Skeletal muscle satellite cell (primary cell): ENCODE measurements at regions not wholly inside any gene's neighbourhood (a gene's known extent, or its start where the extent isn't known, plus 50 kb on each side); places are given as distances from the start of the nearest gene placed in this dataset.

Source experiments
- H3K27me3 ChIP-seq: 2 replicates; pipeline ENCODE4 v1.7.0; 2013; ENCODE audit warnings: low read length; ENCODE audit not compliant: control insufficient read depth, insufficient read depth
- H3K36me3 ChIP-seq: 2 replicates; pipeline ENCODE4 v1.7.0; 2013; ENCODE audit warnings: mild to moderate bottlenecking, control low read depth, low read length; ENCODE audit not compliant: insufficient read depth
- H3K4me1 ChIP-seq: 2 replicates; pipeline ENCODE4 v1.7.0; 2013; ENCODE audit warnings: low read length; ENCODE audit not compliant: control insufficient read depth, insufficient read depth
- H3K4me2 ChIP-seq: 2 replicates; pipeline ENCODE4 v1.7.0; 2013; ENCODE audit warnings: mild to moderate bottlenecking, low read length
- H3K4me3 ChIP-seq: 2 replicates; pipeline ENCODE4 v1.7.0; 2013; ENCODE audit warnings: low read length
- H3K9ac ChIP-seq: 2 replicates; pipeline ENCODE4 v1.7.0; 2013; ENCODE audit warnings: mild to moderate bottlenecking, low read depth, low read length, moderate library complexity
- H3K9me3 ChIP-seq: replicated peaks from 2 replicates; pipeline ENCODE4 v1.7.0; 2013; ENCODE audit warnings: mild to moderate bottlenecking, control low read depth, low read length

DNA sequence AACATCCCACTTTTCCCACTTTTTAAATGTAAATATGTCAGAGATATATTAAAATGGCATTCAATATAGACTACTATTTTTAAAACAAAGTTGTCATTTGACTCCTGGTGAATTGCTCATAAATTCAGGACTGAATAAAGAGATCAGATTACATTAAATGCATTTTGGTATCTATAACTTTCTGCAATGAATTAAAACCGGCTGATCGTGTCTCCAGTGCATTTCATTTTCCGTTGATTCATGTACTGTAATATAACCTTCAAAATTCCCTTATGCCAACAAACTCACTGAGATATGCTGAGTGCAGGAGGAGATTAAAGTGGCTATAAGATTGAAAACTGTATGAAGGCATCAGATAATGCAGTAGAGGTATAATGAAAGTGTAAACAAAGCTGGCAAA is 361.1 kb upstream of the CDIN1 start:
- Histone ChIP-seq H3K36me3 (no peaks in the 10 kb centered on the region), H3K4me2 (no peak overlapping the region), H3K4me3 (no peak overlapping the region), H3K27me3 (no peaks in the 10 kb centered on the region), H3K4me1 (no peaks in the 10 kb centered on the region), H3K9me3 (no peaks in the 10 kb centered on the region), H3K9ac (no peak overlapping the region)

GRCh38 chr15:36218991-36219390 is 360.4 kb upstream of the CDIN1 start:
- no peak overlapping the region for H3K4me2 ChIP-seq
- no peaks in the 10 kb centered on the region for H3K9me3 ChIP-seq
- H3K36me3 ChIP-seq, result no peaks in the 10 kb centered on the region
- H3K4me3 ChIP-seq, result no peak overlapping the region
- H3K4me1 ChIP-seq, result no peaks in the 10 kb centered on the region
- H3K27me3 ChIP-seq, result no peaks in the 10 kb centered on the region
- H3K9ac ChIP-seq, result no peak overlapping the region

GRCh38 chr15:36221992-36222391 is 357.4 kb upstream of the CDIN1 start:
- Histone ChIP-seq H3K4me3 (no peak overlapping the region), H3K36me3 (no peaks in the 10 kb centered on the region), H3K9me3 (no peaks in the 10 kb centered on the region), H3K9ac (no peak overlapping the region), H3K4me2 (no peak overlapping the region), H3K4me1 (no peaks in the 10 kb centered on the region), H3K27me3 (no peaks in the 10 kb centered on the region)

DNA sequence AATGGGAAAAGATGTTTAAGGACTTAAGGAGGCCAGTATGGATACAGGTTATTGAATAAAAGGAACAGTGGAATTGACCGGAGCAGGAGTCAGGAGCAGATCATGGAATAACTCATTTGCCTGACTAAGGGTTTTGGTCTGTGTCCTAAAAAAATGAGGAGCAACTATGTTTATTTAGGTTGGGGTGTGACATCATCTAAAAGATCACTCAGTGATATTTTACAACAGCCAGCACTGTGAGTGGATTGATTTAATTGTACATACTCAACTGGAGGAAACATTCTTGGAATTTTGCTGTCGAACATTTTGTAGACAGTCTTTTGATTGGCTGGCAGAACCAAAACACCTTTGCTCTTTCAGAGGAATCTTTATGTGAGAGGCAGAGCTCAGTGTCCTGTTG is 348.6 kb upstream of the CDIN1 start:
- no peaks in the 10 kb centered on the region for H3K36me3 ChIP-seq
- H3K27me3 ChIP-seq, result no peaks in the 10 kb centered on the region
- no peaks in the 10 kb centered on the region for H3K9me3 ChIP-seq
- no peak overlapping the region for H3K9ac ChIP-seq
- H3K4me3 ChIP-seq, result no peak overlapping the region
- H3K4me1 ChIP-seq, result no peaks in the 10 kb centered on the region
- no peak overlapping the region for H3K4me2 ChIP-seq

DNA sequence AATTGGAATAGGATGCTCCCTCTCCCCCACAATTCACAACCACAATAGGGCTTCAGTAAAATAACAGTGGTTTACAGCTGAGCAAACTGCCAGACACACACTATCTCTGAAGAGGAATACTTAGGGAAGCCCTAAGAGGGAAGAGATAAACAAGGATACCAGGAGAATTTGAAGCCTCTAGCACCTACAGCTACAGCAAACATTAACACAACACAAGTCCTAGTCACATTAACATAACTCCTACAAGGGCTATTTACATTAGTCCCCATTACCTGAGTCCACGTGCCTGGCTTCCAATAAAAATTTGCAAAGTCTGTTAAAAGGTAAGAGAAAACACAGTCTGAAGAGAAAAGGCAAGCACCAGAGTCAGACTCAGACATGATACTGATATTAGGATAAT is 346.9 kb upstream of the CDIN1 start:
- H3K36me3 ChIP-seq, result no peaks in the 10 kb centered on the region
- no peak overlapping the region for H3K4me2 ChIP-seq
- H3K4me1 ChIP-seq, result no peaks in the 10 kb centered on the region
- no peak overlapping the region for H3K4me3 ChIP-seq
- H3K9me3 ChIP-seq, result no peaks in the 10 kb centered on the region
- H3K27me3 ChIP-seq, result no peaks in the 10 kb centered on the region
- no peak overlapping the region for H3K9ac ChIP-seq

- Histone ChIP-seq H3K4me3 (no peak overlapping the region), H3K27me3 (no peaks in the 10 kb centered on the region), H3K9me3 (no peaks in the 10 kb centered on the region), H3K9ac (no peak overlapping the region), H3K36me3 (no peaks in the 10 kb centered on the region), H3K4me2 (no peak overlapping the region), H3K4me1 (no peaks in the 10 kb centered on the region)
These were observed 344.7 kb upstream of the CDIN1 start for GRCh38 chr15:36234743-36235142.

GRCh38 chr15:36235173-36235572 is 344.3 kb upstream of the CDIN1 start:
- Histone ChIP-seq H3K9ac (no peak overlapping the region), H3K4me1 (no peaks in the 10 kb centered on the region), H3K9me3 (no peaks in the 10 kb centered on the region)

DNA sequence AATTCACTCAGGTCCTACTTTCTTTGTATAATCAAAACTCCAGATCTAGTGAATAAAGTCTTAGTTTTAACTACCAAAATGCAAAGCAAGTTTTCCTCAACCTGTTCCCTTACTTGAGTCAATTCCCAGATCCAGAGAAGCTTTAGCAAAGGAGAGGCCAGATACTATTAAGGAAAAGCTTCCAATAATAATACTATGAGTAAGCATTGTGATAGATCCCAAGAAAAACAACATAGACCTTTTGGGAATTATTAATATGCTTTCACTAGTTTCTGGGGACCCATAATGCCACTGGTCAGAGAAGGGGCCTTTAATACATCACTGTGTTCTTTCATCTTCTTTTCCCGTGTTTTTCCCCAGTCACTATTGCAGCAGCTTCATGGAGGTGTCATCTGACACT is 339.9 kb upstream of the CDIN1 start:
- H3K4me3 ChIP-seq, result no peak overlapping the region
- no peaks in the 10 kb centered on the region for H3K4me1 ChIP-seq
- no peaks in the 10 kb centered on the region for H3K27me3 ChIP-seq

More at GRCh38 chr15:36235173-36235572, 344.3 kb upstream of the CDIN1 start:
- H3K4me2 ChIP-seq, result no peak overlapping the region
- H3K27me3 ChIP-seq, result no peaks in the 10 kb centered on the region
- no peak overlapping the region for H3K4me3 ChIP-seq
- H3K36me3 ChIP-seq, result no peaks in the 10 kb centered on the region

GRCh38 chr15:36251450-36251849 is 328.0 kb upstream of the CDIN1 start:
- Histone ChIP-seq H3K4me1 (no peaks in the 10 kb centered on the region), H3K36me3 (no peaks in the 10 kb centered on the region), H3K9ac (no peak overlapping the region), H3K4me2 (no peak overlapping the region), H3K4me3 (no peak overlapping the region), H3K9me3 (no peaks in the 10 kb centered on the region), H3K27me3 (no peaks in the 10 kb centered on the region)

More for the DNA sequence above, 339.9 kb upstream of the CDIN1 start:
- H3K9ac ChIP-seq, result no peak overlapping the region
- H3K36me3 ChIP-seq, result no peaks in the 10 kb centered on the region
- no peaks in the 10 kb centered on the region for H3K9me3 ChIP-seq
- H3K4me2 ChIP-seq, result no peak overlapping the region

DNA sequence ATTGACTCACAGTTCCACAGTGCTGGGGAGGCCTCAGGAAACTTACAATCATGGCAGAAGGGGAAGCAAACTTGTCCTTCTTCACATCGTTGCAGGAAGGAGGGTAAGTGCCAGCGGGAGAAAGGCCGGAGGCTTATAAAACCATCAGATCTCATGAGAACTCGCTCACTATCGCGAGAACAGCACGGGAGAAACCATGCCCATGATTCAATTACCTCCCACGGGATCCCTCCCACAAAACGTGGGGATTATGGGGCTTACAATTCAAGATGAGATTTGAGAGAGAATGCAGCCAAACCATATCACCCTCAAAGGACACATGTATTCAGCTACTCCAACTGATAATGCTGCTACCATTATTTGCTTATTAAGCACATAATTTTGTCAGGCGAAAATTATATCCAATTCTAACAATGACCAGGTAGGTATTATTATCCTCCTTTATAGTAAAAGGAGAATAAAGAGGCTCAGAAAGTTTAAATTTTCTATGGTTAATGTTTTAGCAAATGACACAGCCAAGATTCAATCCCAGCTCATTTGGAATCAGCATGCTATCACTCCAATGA is 327.2 kb upstream of the CDIN1 start:
- H3K9me3 ChIP-seq, result no peaks in the 10 kb centered on the region
- no peak overlapping the region for H3K9ac ChIP-seq
- no peak overlapping the region for H3K4me3 ChIP-seq
- no peaks in the 10 kb centered on the region for H3K4me1 ChIP-seq
- no peaks in the 10 kb centered on the region for H3K27me3 ChIP-seq
- H3K4me2 ChIP-seq, result no peak overlapping the region
- H3K36me3 ChIP-seq, result no peaks in the 10 kb centered on the region

DNA sequence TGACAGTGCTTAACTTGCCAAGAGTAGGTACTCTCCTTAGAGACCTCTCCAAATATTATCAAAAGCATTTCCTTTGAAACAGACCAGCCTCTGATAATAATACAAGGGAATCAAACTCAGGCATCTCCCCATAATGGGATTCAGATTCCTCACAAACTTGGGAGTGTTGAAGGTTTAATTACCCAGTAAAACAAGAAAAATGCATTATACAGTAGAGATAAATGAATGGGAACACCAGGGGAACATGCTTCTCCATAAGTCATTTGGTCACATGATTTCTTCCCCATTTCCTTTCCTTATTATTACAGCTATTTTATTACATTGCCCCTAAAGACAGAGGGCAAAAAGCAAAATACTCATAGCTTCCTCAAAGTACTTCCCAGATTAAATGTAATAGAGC is 325.0 kb upstream of the CDIN1 start:
- Histone ChIP-seq H3K4me1 (no peaks in the 10 kb centered on the region), H3K27me3 (no peaks in the 10 kb centered on the region)

GRCh38 chr15:36256404-36256807 is 323.0 kb upstream of the CDIN1 start:
- no peaks in the 10 kb centered on the region for H3K9me3 ChIP-seq
- no peak overlapping the region for H3K4me2 ChIP-seq
- no peaks in the 10 kb centered on the region for H3K36me3 ChIP-seq
- H3K9ac ChIP-seq, result no peak overlapping the region
- H3K4me1 ChIP-seq, result no peaks in the 10 kb centered on the region
- H3K27me3 ChIP-seq, result no peaks in the 10 kb centered on the region
- no peak overlapping the region for H3K4me3 ChIP-seq

More for the DNA sequence above, 325.0 kb upstream of the CDIN1 start:
- H3K4me3 ChIP-seq, result no peak overlapping the region
- H3K36me3 ChIP-seq, result no peaks in the 10 kb centered on the region
- H3K4me2 ChIP-seq, result no peak overlapping the region
- H3K9me3 ChIP-seq, result no peaks in the 10 kb centered on the region
- no peak overlapping the region for H3K9ac ChIP-seq
